Stimulated activated CD4-positive, alpha-beta T cell treated with anti-CD3 and anti-CD28 coated beads, Interleukin-1b, Interleukin-23, amount 100 ng/mL, for 4 hours (primary cell): ENCODE measurements at regions not wholly inside any gene's neighbourhood (a gene's known extent, or its start where the extent isn't known, plus 50 kb on each side); places are given as distances from the start of the nearest gene placed in this dataset.

Experiments used
- DNase-seq, 2 donors: peaks; one replicate each; pipeline ENCODE4 v3.0.0-alpha.2; 2020; ENCODE audit warnings: low read depth in 2 of 2

DNA sequence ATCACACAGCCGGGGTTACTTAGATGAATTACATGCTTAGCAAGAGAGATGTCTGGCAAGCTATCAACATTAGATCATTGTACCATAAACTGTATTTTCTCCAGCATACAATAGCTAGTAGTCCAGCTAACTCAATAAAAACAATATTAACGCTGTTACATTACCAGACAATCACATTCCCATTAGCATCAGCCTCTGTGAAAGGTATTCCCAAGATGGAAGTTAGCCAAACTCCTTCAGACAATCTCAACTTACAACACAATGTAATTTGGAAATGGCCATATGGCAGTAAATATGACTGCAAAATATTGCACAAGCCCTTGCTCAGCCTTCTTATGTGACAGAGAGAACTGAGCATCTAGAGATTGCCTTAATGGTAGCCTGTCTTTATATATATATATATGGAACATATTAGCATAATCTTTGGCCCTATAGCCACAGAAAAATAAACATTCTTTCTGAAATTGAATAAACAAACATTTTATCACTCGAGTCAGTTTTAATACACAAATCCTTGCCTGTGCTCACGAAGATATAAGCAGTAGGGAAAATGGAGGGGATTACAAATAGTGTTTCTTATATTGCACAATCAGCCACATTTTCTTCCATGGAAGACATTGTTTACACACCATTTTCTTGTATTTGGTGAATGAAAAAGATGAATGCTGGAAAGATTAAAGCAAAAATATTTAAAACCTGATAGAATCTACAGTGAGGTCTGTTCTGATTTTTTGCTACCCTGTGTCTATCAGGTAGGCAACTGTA, 1060.5 kb downstream of the DIAPH3 start:
- DNase-seq: no peak

DNA sequence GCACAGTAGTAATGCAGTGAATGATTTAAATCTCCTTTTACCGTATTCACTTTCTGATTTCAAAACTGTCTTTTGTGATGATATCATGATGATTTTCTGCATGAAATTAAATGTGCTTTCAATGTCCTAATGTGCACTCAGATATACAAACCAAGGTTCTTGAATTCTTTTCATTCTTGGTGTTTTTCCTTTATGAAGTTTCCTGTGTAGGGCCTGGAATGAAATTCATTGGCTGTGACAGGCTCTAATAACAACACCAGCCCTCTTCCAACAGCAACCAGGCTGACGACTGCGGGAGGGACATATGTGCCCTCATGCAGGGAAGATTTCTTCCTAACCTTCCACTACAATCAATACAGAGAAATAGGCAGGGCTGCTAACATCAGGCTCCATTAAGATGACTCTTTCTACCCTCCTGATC, 1052.0 kb downstream of the DIAPH3 start:
- DNase-seq: no peak

DNA sequence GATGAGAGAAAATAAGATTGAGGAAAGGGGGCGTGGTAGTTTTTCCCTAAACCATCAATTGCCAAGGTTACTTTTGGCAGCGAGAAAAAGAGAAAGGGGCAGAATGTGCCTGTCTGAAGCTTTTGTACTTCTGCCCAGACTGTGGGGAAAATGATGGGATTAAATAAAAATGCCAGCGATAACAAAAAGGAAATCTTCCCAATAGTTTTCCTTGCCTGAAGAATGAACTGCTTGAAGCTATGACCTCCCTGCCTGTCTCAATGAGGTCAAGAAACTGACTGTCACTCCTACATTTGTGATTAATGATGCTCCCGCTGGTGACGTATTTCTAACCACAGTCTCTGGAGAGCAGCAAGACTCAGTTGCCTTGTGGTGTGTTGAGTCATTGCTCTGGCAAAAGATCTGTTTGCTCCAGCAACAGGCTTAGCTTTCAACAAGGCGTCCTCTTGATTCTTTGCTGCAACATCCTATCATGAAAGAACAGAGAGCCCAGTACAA, 1051.5 kb downstream of the DIAPH3 start:
- no peak for DNase-seq

DNA sequence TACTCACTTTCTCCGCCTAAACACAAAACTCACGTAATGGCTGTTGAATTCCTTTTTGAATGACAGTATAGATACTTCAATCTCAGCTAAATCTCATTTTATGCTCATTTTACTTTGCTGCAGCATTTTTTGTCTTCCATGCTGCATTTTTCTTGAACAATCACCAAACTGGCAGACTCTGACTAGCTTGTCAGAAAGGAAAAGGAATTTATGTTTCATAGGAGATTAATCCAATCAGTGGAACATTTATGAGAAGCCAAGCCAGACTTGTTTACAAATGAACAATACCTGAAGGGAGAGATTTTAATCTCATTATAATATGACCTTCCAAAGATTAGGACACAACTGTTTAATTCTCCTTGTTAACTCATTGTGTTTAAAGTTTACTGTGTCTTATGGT, 1044.3 kb downstream of the DIAPH3 start:
- no peak for DNase-seq

DNA sequence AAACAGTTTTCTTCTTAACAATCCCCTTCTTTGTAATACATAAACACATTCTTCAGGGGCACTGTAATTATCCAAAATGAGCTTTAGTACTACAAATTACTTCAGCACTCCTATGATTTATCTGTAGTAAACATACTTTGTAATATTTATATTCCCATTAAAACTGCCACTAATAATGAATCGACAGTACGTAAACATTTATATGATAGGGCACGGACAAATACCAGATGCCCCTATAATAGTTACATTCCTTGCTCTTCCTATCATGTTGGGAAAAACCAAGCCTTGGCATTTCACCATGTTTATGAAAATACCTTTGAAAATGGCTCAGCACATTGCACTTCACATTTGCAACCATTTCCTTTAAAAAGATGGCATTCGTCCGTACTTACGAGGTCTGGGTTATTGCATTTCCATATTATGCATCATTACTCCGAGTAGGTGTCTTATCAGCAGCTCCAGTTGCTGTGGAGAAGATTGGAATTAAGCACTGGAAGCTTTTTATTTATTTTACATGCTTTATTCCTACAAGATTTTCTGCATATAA, 1043.4 kb downstream of the DIAPH3 start:
- no peak for DNase-seq

DNA sequence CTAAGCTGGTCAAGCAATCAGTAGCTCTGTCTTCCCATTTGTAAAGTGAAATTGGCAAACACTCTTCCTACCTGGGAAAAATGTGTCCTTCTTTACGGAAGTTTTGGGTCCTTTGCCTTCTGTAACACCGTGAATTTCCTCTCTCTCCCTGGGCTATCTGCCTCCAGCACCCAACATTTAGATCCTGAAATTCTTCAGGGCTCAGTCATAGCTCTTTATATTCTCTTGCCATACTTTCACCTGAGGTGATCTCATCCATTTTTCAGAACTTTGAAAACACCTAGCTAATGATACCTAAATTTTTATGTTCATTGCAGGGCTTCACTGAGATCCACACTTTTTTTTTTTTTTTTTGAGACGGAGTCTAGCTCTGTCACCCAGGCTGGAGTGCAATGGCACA, 1042.2 kb downstream of the DIAPH3 start:
- no peak for DNase-seq

DNA sequence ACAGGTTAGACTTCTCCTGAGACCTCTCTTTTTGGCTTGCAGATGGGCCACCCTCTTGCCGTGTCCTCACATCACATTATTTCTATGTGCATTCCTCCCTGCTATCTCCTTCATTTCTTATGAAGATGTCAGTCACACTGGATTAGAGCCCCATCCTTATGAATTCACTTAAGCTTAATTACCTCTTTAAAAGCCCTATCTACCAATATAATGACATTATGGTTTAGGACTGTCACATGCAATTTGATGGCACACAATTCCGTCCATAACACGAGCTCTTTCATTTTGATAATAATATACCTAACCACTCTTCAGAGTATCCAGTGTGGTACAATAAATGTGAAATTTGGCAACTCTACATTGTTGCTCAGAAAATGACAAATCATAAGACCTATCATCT, 1037.3 kb downstream of the DIAPH3 start:
- DNase-seq: no peak

DNA sequence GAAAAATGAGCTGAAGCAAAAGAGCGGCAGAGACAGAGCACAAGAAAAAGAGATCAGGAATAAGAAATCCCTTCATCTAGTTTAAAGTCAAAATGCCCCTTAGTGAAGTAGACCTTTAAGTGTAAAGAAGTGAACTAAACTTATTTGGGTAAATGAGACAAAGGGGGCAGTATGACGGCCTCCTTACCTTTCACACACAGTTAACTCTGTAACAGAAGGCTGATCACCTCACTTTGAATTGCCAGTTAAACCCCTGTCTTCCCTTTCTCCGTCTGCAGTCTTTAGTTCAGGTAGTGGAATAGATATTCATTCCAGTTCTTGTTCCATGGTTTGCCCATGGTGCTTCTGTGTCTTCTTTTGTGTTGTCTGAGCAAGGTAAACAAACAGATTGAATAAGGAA, 1029.8 kb downstream of the DIAPH3 start:
- DNase-seq: no peak

DNA sequence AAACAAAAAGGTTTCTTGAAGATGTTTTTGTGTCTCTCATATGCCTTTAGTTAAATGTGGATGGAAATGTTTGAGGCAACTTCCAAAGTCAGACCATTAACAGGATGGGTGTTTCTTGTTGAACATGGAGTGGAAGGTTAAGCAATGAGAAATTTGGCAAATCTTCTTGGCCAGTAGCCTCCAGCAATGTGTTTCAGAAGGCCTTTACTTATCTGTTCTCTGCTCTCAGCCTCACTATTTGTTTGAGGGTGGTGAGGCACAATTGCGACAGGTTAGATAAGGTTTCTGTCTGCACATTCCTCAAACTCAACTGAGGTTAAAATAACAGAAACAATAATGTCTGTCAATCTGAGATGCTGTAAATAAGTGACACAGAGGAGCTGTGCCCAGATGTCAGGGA, 1019.0 kb downstream of the DIAPH3 start:
- DNase-seq: no peak

DNA sequence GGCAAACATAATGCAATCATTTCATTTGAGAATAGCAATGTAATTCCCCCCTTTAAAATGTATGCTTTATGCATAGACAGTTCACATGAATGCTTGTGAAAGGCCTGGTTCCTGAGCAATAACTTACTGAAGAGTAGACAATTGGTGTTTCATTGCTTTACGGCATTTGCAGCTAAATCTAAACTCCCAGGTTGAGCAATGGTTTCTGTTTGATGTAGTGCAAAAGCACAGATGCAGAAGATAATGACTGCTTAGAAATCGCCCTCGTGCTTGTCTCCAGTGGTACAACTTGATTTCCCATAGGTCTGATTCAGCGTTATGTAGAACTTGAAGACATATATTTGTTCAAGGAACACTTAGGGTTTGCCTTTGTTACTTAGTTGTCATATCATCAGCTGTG, 1018.3 kb downstream of the DIAPH3 start:
- no peak for DNase-seq

DNA sequence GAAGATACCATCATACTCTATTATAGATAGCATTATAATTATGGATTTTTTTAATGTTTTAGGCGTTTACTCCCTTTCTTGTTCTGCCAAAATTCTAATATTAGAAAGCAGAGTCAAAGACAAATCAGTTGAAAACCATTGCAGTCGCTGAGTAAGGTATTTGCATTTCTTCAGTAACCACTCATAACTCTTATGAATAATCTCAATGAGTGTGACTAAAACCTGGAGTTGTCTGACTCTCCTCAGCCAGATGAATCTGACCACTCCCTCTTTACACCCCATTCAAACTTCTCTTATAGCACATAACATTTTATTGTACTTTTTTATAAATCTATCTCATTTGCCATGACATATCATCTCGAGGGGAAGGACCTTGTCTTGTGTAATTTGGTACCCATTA, 1006.5 kb downstream of the DIAPH3 start:
- DNase-seq: no peak

DNA sequence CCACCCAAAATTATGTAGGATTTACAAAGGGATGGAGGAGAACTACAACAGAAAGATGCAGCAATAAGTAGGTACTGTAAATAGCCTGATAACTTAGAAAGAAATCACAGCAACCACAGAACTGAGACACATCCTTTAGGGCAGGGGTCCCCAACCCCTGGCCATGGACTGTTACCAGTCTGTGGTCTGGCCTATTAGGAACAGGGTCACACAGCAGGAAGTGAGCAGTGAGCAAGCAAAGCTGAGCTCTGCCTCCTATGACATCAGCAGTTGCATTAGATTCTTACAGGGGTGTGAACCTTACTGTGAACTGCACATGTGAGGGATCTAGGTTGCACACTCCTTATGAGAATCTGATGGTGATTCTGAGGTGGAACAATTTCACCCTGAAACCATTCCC, 997.6 kb downstream of the DIAPH3 start:
- DNase-seq: no peak

DNA sequence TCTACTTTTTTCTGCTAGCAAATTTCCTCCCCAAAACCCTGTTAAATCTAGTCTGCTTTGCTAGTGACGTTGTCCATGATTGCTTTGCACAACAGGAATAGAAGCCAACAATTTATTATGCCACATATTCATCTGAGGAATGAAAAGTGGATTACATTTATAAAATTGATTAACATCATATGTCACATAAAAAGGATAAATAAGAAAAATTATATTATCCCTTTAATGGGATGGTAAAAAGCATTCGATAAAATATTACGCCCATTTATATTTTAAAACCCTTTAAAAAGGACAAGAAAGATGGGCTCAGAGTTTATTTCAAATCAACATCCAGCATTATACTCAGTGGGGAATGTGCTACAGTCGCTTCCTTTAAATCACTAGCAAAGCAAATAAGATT, 991.7 kb downstream of the DIAPH3 start:
- no peak for DNase-seq

DNA sequence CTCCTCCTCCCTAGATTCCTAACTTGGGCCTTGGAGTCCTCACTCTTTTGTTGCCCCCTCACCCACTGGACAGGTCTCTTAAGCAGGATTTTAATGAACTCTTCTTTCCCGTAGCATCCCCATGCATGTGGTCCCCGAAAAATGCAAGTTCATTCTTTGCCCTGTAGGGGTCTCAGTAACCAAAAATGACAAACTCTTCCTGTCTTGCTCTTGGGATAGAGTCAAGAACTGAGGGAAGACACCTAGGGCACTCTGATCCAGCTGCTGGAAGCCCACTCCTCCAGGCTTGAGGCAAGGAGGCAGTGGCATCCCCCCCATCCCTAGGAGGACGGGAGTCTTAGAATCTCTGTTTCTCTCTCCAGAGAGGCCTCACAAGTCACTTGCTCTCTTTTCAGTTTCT, 987.0 kb downstream of the DIAPH3 start:
- no peak for DNase-seq

DNA sequence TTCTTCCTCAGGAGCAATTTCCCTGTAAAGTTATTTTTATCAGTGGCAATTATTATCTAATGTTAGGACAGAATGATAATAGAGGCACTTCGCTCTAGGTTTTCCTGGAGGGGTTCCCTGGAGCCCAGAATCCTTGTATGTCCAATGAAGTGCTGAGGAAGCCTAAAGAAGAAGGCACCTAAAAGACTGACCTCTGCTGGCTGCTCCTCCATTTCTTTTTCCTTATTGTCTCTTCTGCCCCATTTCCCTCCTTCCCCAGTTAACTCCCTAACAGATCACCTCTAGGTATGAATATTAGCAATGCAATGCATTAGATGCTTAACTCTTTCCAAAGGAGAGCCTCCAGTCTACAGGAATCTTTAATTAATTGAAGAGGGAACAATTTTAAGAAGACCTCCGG, 985.4 kb downstream of the DIAPH3 start:
- DNase-seq: no peak

DNA sequence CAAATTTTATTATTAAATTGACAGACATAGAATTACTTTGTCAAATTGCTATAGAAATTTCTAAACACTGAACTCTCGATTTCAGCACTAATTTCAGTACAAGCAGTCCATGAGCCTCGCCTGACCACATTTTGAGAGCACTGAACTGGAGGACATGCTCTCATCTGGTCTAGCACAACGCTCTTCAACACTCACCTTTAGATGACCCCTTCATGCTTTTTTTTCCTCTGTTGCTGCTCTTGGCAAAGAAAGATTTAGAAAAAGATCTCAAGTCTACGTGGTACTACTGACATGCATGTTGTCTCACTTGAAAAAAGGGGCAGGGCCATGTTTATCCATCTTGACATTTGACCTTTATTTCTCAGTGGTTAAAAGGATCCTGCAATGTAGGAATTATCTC, 981.5 kb downstream of the DIAPH3 start:
- no peak for DNase-seq

DNA sequence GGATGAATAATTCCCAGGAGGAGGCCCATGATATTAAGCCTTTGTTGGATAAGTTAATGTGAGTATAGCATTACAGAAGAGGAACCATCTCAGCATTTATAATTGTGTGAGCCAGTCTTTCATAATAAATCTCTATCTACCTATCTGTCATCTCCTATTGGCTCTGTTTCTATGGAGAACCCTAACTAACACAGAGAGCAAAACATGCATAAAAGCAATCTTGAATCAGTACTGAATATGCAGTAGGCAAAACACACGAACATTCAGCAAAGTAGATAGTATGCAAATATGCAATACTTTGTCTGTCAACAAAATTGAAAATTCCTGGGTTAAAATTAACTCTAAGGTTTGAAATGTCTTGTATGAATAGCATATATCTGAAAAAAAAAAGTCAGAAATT, 966.3 kb downstream of the DIAPH3 start:
- DNase-seq: no peak

DNA sequence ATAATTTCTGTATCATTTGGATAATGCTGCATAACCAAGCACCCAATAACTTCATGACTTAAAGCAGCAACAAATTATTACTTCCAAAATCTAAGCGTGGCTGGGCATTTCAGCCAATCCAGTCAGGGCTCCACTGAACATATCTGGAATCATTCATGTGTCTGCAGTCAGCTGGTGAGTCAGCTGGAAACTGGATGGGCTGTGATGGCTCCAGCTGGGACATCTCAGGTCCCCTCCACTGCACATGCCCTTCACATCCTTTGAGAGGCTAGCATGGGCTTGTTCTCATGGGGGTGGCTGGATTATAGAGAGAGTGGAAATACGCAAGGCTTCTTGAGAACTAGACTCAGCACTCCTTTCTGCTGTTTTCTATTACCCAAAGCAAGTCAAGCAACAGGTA, 961.9 kb downstream of the DIAPH3 start:
- no peak for DNase-seq

DNA sequence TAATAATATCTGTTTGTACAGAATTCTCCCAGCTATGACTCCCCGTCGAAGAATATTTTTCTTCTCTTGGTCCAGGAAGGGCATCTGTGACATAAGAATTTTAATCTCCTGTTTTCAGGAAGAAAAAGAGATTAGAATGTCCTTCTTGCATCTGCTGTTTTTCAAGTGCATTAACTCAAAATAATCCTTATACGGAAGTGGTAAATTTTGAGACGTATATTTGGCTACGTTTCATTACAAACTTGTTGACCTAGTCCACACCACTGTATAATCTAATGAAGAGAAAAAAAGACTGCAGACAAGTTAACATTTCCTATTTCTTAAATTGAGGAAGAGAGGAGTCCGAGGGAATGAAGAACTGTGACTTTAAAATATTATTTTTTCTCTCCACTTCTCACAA, 959.9 kb downstream of the DIAPH3 start:
- DNase-seq: no peak

DNA sequence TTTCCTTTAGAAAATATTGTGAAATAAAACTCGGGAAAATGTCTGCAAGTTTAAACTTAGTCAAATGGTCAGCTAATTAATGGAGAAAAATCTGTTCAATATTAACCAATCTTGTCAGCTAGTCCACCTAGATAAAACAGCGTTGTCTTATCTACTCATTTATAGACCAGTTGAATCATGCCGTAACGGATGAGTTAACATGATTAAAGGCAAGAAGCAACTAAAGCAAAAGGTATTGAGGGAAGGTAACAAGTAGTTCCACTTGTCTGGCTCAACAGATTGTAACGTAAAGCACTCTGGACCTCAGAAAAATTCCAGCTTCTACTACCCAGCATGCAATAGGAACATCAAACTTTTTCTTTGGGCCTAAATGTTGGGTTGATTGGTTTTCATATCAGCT, 958.2 kb downstream of the DIAPH3 start:
- DNase-seq: no peak

DNA sequence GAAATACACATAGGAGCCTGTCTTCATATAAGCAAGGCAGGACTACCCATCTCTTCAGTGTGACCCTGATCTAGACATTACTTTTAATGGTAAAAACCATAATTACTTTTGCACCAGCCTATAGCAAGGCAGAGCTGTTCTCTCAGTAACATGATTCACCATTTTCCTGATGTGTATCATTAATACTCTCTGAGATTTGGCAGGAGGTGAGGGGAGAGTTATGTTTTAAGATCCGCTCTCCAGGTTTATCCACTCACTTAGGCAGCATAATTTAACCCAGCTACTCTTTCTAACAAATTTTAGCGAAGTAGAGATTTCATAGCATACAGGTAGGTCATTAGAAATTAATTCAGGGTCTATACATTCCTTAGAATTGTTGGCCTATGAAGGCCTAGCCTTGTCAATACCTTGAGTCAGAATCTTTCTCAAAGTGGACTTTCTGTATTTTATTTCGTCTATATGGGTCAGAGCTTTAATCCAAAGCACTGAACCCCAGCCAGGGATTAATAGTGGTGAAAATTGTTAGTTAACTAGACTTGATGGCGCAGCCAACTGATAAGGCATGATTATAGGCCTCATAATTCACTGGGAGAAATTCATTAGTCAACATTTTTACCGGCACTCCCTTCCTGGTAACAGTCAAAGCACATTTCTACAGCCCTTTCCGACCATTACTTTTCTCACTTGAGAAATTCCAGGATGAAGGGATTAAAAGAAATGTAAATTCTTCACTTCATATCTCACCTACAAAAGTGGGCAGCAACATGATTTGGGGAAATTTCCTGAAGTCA, 955.1 kb downstream of the DIAPH3 start:
- DNase-seq: no peak

DNA sequence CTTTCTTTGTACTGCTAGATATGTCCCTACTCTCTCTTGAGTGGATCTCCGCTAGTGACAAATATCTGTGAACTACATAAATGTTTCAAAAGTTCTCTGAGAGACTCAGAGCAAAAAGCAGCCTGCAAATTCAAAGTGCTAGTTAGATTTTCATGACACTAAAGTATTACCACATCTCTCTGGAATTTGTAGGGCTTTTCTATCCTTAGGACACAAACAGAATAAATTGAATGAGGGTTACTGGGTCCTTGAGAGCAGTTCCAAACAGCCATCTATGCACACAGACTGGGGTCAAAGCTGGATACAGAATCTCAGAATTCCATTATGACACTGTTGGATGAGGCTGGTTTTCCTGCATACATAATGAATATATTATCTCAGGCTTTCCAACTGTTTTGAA, 953.2 kb downstream of the DIAPH3 start:
- DNase-seq: no peak

DNA sequence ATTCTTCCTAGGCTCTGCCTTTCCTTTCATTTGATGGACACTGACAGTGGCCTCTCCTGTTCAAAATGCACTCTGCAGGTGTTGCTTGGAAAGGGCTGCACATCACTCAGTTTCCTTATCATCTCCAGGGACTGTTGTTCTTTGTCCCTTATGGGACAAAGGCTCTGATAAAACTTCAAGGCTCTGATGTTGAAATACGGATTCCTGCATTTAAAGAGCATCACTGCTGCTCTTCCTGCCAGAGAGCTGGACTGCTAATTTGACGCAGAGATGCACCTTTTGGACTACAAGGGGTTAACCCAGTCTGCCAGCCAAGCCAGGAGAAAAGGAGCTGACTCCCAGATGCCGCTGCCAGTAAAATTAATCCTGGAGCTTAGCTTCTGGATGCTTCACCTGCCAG, 952.1 kb downstream of the DIAPH3 start:
- no peak for DNase-seq
